Endothelial cell of umbilical vein (primary cell): ENCODE measurements at regions not wholly inside any gene's neighbourhood (a gene's known extent, or its start where the extent isn't known, plus 50 kb on each side); places are given as distances from the start of the nearest gene placed in this dataset.
"Not testable (repeated sequence)": the region's sequence is repeated elsewhere in the genome, so short reads cannot be mapped to it uniquely, and the experiment has no call there.

ENCODE experiments used
- BruUV-seq: library from RNA; stranded (reverse); fragments of 400-500 nt; replicated peaks from 2 replicates; lab custom pipeline; 2021; lab: Mats Ljungman, UMichigan
- CTCF ChIA-PET: fragments of 300-600, 350-600 bp; sonication (Branson Sonifier 250); formaldehyde crosslinking; loops from one replicate; lab custom pipeline; 2021; ENCODE audit warnings: antibody characterized with exemption, inconsistent platforms; lab: Charles Lee
- POLR2A ChIA-PET: fragments of 300-600, 350-600 bp; sonication (Branson Sonifier 250); formaldehyde crosslinking; loops from one replicate; lab custom pipeline; 2021; ENCODE audit warnings: antibody characterized with exemption, inconsistent platforms; lab: Charles Lee
- DNase-seq: peaks from one replicate; pipeline ENCODE4 v3.0.0-alpha.2; 2011; ENCODE audit warnings: low read depth, low spot score
- FAIRE-seq: peaks from 2 replicates; lab custom pipeline; 2011; peaks lifted over from hg19 to GRCh38; lab: Jason Lieb, UNC
- H2AFZ ChIP-seq: 2 replicates; pipeline ENCODE4 v1.6.0; 2012; ENCODE audit warnings: low read depth, low read length, control low read depth, inconsistent platforms
- H3K27ac ChIP-seq: 2 replicates; pipeline ENCODE4 v1.5.1; 2011; ENCODE audit warnings: low read depth, mild to moderate bottlenecking, control low read depth, low read length, moderate library complexity; ENCODE audit not compliant: insufficient read depth
- H3K27me3 ChIP-seq, 2 experiments: 2 replicates each; pipeline versions ENCODE4 v1.6.0 to v1.6.1; 2011; ENCODE audit warnings: low read length in 2 of 2, mixed read lengths in 1 of 2; ENCODE audit not compliant: control insufficient read depth in 2 of 2, insufficient read depth in 2 of 2
- H3K36me3 ChIP-seq, 2 experiments: 2 replicates in 1 of 2; 3 replicates in 1 of 2; pipeline ENCODE4 v1.5.1; 2011; ENCODE audit warnings: low read length in 2 of 2, mild to moderate bottlenecking in 1 of 2, moderate library complexity in 1 of 2; ENCODE audit not compliant: control insufficient read depth in 2 of 2, insufficient read depth in 2 of 2; ENCODE audit errors: extremely low read depth in 1 of 2
- H3K4me1 ChIP-seq: 3 replicates; pipeline ENCODE4 v1.5.1; 2011; ENCODE audit warnings: mild to moderate bottlenecking, low read length; ENCODE audit not compliant: control insufficient read depth, insufficient read depth; ENCODE audit errors: extremely low read depth
- H3K4me2 ChIP-seq: 2 replicates; pipeline ENCODE4 v1.6.1; 2011; ENCODE audit warnings: low read length, control low read depth, mixed read lengths; ENCODE audit not compliant: insufficient read depth
- H3K4me3 ChIP-seq, 3 experiments: fragments of 200-600 bp in 1 of 3; sonication (generic), shearing (Covaris generic) in 1 of 3; replicated peaks in 1 of 3; 2 replicates each; pipeline ENCODE4 v1.5.1; 2011 to 2016; ENCODE audit warnings: control low read depth in 3 of 3, low read length in 3 of 3, mild to moderate bottlenecking in 2 of 3, inconsistent platforms in 1 of 3, low read depth in 1 of 3, moderate library complexity in 1 of 3; ENCODE audit not compliant: insufficient read depth in 1 of 3
- H3K79me2 ChIP-seq: 2 replicates; pipeline ENCODE4 v1.6.0; 2012; ENCODE audit warnings: low read length, inconsistent platforms; ENCODE audit not compliant: control insufficient read depth, insufficient read depth
- H3K9ac ChIP-seq: replicated peaks from 2 replicates; pipeline ENCODE3; 2011; ENCODE audit warnings: low read length, control low read depth; ENCODE audit not compliant: insufficient read depth; ENCODE audit errors: extremely low read depth
- H3K9me1 ChIP-seq: replicated peaks from 3 replicates; pipeline ENCODE4 v1.6.0; 2011; ENCODE audit warnings: mild to moderate bottlenecking, low read length; ENCODE audit not compliant: control insufficient read depth, insufficient read depth; ENCODE audit errors: extremely low read depth
- H3K9me3 ChIP-seq: replicated peaks from 2 replicates; pipeline ENCODE4 v1.5.1; 2012; ENCODE audit warnings: low read length, inconsistent platforms; ENCODE audit not compliant: control insufficient read depth, insufficient read depth
- H4K20me1 ChIP-seq: replicated peaks from 2 replicates; pipeline ENCODE3; 2011; ENCODE audit warnings: mild to moderate bottlenecking, low read length; ENCODE audit not compliant: control insufficient read depth, insufficient read depth; ENCODE audit errors: extremely low read depth
- dilution Hi-C: fragments of 300-500 bp; cut with MboI; formaldehyde crosslinking; loops from one replicate; pipeline ENCODE4 v1.15.0; 2019; ENCODE audit warnings: low sequenced_read_pairs; ENCODE audit not compliant: extremely low pct_ligation_motif_present
- intact Hi-C: fragments of 100-400 bp; cut with micrococcal nuclease; formaldehyde crosslinking; loops from one replicate; pipeline ENCODE4 v1.10.0; 2022

GRCh38 chr11:3572976-3573647 is 68.7 kb downstream of the ART5 start:
- CTCF ChIA-PET, FAIRE-seq, H3K79me2 ChIP-seq, H4K20me1 ChIP-seq, DNase-seq, H2AFZ ChIP-seq, H3K9me1 ChIP-seq, dilution Hi-C loops, H3K27me3 ChIP-seq, H3K4me1 ChIP-seq, H3K36me3 ChIP-seq, H3K4me3 ChIP-seq, intact Hi-C loops, H3K9me3 ChIP-seq, H3K27ac ChIP-seq, H3K4me2 ChIP-seq, H3K9ac ChIP-seq, POLR2A ChIA-PET, BruUV-seq: not testable (repeated sequence)

GRCh38 chr11:3571752-3572151 is 70.0 kb downstream of the ART5 start:
- intact Hi-C loops, H3K9me3 ChIP-seq, DNase-seq, H3K27ac ChIP-seq, H3K9ac ChIP-seq, FAIRE-seq, dilution Hi-C loops, H3K4me3 ChIP-seq, H3K36me3 ChIP-seq, POLR2A ChIA-PET, H4K20me1 ChIP-seq, H3K4me2 ChIP-seq, CTCF ChIA-PET, H3K4me1 ChIP-seq, H3K79me2 ChIP-seq, BruUV-seq, H3K9me1 ChIP-seq, H2AFZ ChIP-seq, H3K27me3 ChIP-seq: not testable (repeated sequence)

DNA sequence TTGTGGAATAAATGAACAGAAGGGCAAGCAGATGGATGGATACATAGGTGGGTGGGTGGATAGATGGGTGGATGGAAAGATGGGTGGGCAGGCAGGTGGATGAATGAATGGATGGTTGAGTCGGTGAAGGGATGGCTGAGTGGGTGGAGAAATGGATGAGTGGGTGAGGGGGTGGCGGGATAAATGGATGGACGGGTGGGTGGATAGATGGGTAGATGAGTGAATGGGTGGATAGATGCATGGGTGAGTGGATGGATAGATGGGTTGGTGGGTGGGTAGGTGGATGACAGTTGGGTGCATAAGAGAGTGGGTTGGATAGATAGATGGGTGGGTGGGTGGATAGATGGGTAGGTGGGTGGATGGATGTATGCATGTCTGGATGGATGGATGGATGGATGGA is 76.0 kb downstream of the ART5 start:
- H3K9ac ChIP-seq, H3K4me2 ChIP-seq, CTCF ChIA-PET, dilution Hi-C loops, H3K4me1 ChIP-seq, H2AFZ ChIP-seq, H3K9me3 ChIP-seq, H3K36me3 ChIP-seq, H3K79me2 ChIP-seq, H3K27me3 ChIP-seq, H3K9me1 ChIP-seq, H4K20me1 ChIP-seq, DNase-seq, POLR2A ChIA-PET, H3K4me3 ChIP-seq, BruUV-seq, intact Hi-C loops, H3K27ac ChIP-seq, FAIRE-seq: not testable (repeated sequence)

DNA sequence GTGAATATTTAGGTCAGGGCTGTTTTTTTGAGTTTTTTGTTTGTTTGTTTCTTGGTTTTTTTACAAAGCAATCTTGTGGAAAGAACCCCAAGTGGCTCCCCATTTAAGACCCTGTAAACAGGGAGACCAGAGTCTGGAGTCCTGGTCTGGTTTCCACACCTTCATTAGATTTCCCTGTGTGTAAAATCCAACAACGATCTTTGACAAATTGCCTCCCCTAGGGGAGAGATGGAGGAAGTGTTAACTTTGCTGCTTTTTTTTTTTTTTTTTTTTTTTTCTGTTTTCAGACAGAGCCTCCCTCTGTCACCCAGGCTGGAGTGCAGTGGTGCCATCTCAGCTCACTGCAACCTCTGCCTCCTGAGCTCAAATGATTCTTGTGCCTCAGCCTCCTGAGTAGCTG is 77.4 kb downstream of the ART5 start:
- DNase-seq, CTCF ChIA-PET, H3K79me2 ChIP-seq, H3K9me3 ChIP-seq, H3K36me3 ChIP-seq, H3K9ac ChIP-seq, H3K27me3 ChIP-seq, H3K4me1 ChIP-seq, BruUV-seq, intact Hi-C loops, H3K4me2 ChIP-seq, POLR2A ChIA-PET, H3K9me1 ChIP-seq, H4K20me1 ChIP-seq, H2AFZ ChIP-seq, H3K4me3 ChIP-seq, FAIRE-seq, dilution Hi-C loops, H3K27ac ChIP-seq: not testable (repeated sequence)
